ENCODE measurements at regions not wholly inside any gene's neighbourhood (a gene's known extent, or its start where the extent isn't known, plus 50 kb on each side); places are given as distances from the start of the nearest gene placed in this dataset.

DNA sequence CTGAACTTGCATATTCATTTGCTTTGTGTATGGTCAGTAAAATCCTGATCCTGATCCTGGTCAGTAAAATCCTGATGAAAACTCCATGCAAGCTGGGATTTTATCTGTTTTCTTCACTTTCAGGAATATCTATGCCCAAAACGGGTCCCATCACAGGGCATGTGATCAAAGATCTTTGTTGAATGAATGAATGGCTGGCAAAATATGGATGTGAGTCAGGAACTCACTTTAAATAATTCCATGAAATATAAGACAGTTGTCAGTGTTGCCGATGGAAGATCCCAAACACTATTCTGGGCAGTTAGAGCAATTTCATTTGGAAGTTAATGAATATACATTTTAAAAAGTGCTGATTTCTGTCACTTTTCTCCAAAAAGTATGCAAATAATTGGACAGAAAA, 598.4 kb downstream of the GBA3 start:
- Histone ChIP-seq H3K4me3 (peak overlapping the region; percentile 50), H3K27me3 (ENCODE audit: insufficient read depth in 3 of 3, low read length in 2 of 3) (no peaks in the 10 kb centered on the region), H3K9me3 (no peaks in the 10 kb centered on the region), H3K36me3 (ENCODE audit: insufficient read depth in 1 of 2, low read depth in 1 of 2) (no peaks in the 10 kb centered on the region), H3K4me1 (peaks cover 11% of the 10 kb centered on the region), H3K27ac (peak overlapping the region; percentile 76)
- TF ChIP-seq CTCF (IDR thresholded peaks at IDR 0.05): no peak
- 43 to 48% (median 44%) methylated on average over 2 of the region's 2 CpGs for WGBS, 3 donors
- DNase-seq (no peak), ATAC-seq (peak; percentile 51 to 70 (median 61))
- intact Hi-C loops (cut with DNase I): loop anchor here in 1 of 2 donors (5.0 kb wide), 1 partner anchor 41 kb away; no protein-coding TSS in a partner anchor

DNA sequence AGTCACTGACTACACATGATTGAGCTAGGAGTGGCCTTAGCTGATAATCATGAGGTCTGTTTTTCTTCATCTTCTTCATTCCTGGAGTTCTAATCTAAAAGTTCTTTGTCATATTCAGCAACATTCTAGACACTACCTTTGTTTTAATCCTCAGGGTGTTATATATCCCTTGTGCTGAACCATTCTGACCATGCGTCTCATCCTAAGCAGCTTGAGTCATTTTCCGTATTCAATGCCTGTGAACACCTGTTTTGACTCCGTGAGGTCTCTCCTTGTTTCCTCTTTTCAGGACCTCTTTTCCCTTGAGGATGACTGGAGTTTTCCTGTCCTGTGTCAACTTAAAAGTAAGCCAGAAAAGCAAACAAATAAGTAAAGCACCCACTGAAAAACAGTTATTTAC, 597.9 kb downstream of the GBA3 start:
- TF ChIP-seq CTCF (IDR thresholded peaks at IDR 0.05): no peak
- H3K9me3 ChIP-seq: no peaks in the 10 kb centered on the region
- H3K4me1 ChIP-seq: peaks cover 11% of the 10 kb centered on the region
- peak overlapping the region; percentile 76 for H3K27ac ChIP-seq
- no peaks in the 10 kb centered on the region for H3K27me3 ChIP-seq (ENCODE audit: insufficient read depth in 3 of 3, low read length in 2 of 3)
- 39 to 59% (median 52%) methylated on average over 3 of the region's 3 CpGs for WGBS, 3 donors
- peak; percentile 91 to 95 (median 94) for ATAC-seq
- peak overlapping the region; percentile 50 for H3K4me3 ChIP-seq
- DNase-seq: no peak
- H3K36me3 ChIP-seq (ENCODE audit: insufficient read depth in 1 of 2, low read depth in 1 of 2): no peaks in the 10 kb centered on the region
- intact Hi-C loops (cut with DNase I): loop anchor here in 1 of 2 donors (5.0 kb wide), 1 partner anchor 42 kb away; no protein-coding TSS in a partner anchor

- H3K27me3 ChIP-seq (ENCODE audit: insufficient read depth in 3 of 3, low read length in 2 of 3): no peaks in the 10 kb centered on the region
- no peaks in the 10 kb centered on the region for H3K9me3 ChIP-seq
- intact Hi-C loops (cut with DNase I): no loop called here
- H3K4me1 ChIP-seq: no peaks in the 10 kb centered on the region
- WGBS, 3 donors: 66 to 70% (median 67%) methylated on average over 3 of the region's 3 CpGs
- TF ChIP-seq CTCF (IDR thresholded peaks at IDR 0.05): no peak
- no peak overlapping the region for H3K27ac ChIP-seq
- DNase-seq (no peak), ATAC-seq (no peak)
- H3K4me3 ChIP-seq: no peak overlapping the region
- H3K36me3 ChIP-seq (ENCODE audit: insufficient read depth in 1 of 2, low read depth in 1 of 2): no peaks in the 10 kb centered on the region
These were observed 586.7 kb downstream of the GBA3 start for GRCh38 chr4:23279377-23279986.

GRCh38 chr4:23278845-23279244, 586.1 kb downstream of the GBA3 start:
- Histone ChIP-seq H3K27ac (no peak overlapping the region), H3K4me1 (no peaks in the 10 kb centered on the region), H3K4me3 (no peak overlapping the region), H3K36me3 (ENCODE audit: insufficient read depth in 1 of 2, low read depth in 1 of 2) (no peaks in the 10 kb centered on the region), H3K9me3 (no peaks in the 10 kb centered on the region), H3K27me3 (ENCODE audit: insufficient read depth in 3 of 3, low read length in 2 of 3) (no peaks in the 10 kb centered on the region)
- ATAC-seq: no peak
- intact Hi-C loops (cut with DNase I): no loop called here
- no peak for DNase-seq
- 69 to 86% (median 77%) methylated on average over 2 of the region's 2 CpGs for WGBS, 3 donors
- TF ChIP-seq CTCF (IDR thresholded peaks at IDR 0.05): no peak

DNA sequence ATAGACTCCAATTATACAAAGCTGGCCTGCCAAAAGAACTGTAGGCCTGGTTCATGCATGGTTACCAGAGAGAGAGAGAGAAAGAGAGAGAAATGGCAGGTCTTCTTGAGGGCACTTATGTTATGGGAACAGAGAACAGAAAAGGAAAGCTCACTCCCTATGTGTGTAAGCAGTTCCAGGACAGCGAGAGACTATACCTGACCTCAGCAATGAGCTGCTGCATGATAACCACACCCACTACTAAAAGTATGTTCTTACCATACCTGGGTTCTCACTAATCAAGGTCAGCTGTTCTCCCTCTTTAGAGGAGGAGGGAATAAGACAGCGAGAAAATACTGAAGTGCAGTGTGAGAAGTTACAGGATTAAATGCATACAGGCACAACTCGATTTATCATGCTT, 583.3 kb downstream of the GBA3 start:
- H3K36me3 ChIP-seq (ENCODE audit: insufficient read depth in 1 of 2, low read depth in 1 of 2): no peaks in the 10 kb centered on the region
- ATAC-seq (no peak), DNase-seq (no peak)
- H3K4me1 ChIP-seq: no peaks in the 10 kb centered on the region
- H3K9me3 ChIP-seq: no peaks in the 10 kb centered on the region
- H3K4me3 ChIP-seq: no peak overlapping the region
- no peaks in the 10 kb centered on the region for H3K27me3 ChIP-seq (ENCODE audit: insufficient read depth in 3 of 3, low read length in 2 of 3)
- 80 to 87% (median 81%) methylated on average over 3 of the region's 3 CpGs for WGBS, 3 donors
- TF ChIP-seq CTCF (IDR thresholded peaks at IDR 0.05): no peak
- H3K27ac ChIP-seq: no peak overlapping the region
- intact Hi-C loops (cut with DNase I): no loop called here

Measured in psoas muscle (tissue), 7 donors.